NCI-H128 (cell line): ENCODE measurements at regions not wholly inside any gene's neighbourhood (a gene's known extent, or its start where the extent isn't known, plus 50 kb on each side); places are given as distances from the start of the nearest gene placed in this dataset.

Experiments
- DNase-seq: peaks from one replicate; lab custom pipeline; 2025; ENCODE audit not compliant: unreplicated experiment; lab: John Stamatoyannopoulos, UW

DNA sequence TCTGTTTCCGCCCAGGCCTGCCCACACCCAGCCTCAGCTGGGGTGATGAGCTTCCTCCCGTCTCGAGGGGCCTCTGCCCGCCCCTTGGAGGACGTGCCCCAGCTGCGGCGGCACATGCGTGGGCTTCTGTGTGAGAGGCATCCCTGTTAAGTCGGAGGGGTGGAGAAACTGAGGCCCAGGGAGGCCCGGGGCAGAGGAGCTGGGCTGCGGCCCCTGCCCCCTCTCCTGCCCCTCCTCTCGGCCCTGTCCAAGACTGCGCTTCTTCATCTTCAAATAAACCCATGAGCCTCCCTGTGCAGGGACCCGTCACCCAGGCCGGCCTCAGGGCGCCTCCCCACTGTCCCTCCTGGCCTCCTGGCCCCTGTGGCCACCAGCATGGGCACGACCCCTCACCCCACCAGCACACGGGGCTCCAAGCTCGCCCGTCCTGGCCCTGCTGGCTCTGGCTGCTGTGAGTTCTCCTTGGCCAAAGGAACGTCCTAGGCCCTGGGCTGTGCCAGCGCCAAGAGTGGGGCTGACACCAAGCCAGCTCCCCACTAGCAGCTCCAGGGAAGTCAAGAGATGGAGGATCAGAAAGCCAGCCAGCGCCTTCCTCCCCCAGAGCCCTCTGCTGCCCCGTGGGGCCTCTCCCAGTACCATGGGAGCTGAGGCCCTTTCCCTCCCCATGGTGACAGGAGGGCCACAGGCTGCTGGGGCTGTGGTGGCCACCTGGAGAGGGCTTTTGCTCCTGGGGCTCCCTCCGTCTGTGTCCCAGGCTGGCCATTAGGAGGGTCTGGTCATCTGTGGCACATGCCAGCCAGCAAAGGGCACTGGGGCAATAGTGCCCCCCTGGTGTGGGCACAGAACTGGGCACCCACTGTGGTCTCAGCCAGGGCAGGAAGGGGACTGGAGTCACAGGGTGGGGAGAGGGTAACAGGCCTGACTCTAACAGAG, 180.4 kb downstream of the KIF26A start:
- no peak for DNase-seq

DNA sequence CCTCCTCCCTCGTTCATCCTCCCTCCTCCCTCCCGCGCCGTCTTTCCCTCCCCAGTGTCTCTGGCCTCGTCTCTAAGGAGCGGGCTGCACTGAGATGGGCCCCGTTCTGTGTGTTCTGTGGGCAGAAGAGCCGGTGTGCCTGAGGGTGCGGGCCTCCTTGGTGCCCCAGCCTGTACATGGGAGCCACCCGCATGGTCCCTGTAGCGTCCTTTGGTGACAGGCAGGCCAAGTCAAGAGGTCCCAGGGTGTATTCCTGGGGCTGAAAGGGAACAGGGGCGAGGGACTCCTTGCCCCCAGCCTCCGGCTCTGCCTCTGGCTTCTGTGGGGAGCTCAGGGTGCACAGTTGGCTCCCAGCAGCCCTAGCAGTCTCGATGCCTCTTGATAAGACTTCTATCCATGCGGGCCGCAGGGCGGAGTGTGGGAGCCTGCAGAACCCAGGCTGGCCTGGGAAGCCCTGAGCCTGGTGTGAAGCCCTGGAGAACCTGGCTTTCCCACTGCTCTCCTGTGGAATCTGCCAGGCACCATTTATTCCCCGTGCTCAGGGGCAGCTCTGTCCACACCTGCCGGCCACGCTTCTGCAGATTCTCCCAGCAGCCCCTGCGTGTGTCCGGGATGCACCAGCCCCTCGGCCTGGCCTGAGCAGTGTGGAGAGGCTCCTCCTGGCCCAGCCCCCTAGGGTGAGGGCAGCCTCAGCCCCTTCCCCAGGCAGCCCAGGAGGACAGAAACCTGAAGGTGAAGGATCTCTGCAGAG, 181.3 kb downstream of the KIF26A start:
- DNase-seq: no peak

DNA sequence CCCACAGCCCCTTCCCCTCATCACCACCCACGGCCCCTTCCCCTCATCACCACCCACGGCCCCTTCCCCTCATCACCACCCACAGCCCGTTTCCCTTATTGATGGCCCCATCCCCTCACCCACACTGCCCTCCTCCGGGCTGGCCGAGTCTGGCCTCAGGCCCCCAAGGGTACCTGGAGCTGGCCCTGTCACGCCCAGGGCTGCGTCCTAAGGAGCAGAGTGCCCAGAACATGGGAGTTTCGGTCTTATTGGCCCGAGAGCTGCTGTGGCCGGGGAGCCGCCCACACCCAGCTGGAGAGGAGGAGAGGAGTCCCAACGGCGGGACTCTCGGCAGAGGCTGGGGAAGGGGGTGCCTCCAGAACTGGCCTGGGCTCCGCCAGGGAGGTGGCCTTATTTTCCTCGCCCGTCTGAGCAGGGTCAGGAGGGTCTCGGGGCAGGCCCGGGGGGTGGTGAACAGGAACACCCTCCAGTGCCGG, 182.3 kb downstream of the KIF26A start:
- no peak for DNase-seq

DNA sequence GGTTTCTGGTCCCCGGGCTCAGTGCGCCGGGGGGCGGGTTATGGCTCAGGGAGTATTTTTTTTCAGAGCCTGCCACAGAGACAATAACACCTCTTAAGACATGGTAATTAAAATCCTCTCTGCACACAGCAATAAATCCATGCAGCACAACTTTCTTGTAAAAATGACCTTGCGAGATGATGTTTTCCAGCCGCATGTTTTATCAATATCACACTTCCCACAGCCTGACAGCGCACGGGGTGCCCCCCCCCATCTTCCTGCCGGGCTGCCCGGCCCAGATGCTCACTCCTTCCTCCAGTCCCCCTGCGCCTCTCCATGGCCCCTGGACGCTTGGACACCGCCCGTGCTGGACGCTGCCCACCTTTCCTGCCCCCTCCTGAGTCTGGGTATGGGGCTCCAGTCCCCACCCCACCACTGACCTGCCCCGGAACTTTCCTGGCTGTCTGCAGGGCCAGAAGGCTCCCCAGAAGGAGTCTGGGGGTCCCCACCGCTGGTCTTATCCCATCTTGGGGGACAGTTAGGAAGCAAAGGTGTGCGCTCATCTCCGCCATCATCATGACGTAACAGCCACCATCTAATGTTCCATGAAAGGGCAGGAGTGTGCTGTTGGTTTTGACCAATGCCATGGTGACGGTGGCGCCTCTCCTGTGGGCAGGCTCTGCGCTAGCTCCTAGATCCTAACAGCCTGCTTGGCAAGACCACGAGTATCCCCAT, 182.9 kb downstream of the KIF26A start:
- no peak for DNase-seq

DNA sequence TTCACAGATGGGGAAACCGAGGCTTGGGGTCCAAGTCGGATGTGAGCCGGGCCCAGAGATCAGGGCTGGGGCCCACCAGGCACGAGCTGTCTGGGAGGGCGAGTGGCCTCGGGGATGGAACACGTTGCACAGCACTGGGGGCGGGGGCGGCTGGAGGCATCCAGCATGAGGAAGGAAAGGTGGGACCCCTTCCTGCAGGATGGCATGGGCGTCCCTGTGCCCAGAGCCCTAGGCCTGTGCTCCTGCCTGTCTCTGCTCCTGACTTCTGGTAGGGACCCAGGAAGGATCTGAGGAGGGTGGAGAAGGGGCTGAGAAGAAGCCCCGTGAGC, 183.4 kb downstream of the KIF26A start:
- no peak for DNase-seq

DNA sequence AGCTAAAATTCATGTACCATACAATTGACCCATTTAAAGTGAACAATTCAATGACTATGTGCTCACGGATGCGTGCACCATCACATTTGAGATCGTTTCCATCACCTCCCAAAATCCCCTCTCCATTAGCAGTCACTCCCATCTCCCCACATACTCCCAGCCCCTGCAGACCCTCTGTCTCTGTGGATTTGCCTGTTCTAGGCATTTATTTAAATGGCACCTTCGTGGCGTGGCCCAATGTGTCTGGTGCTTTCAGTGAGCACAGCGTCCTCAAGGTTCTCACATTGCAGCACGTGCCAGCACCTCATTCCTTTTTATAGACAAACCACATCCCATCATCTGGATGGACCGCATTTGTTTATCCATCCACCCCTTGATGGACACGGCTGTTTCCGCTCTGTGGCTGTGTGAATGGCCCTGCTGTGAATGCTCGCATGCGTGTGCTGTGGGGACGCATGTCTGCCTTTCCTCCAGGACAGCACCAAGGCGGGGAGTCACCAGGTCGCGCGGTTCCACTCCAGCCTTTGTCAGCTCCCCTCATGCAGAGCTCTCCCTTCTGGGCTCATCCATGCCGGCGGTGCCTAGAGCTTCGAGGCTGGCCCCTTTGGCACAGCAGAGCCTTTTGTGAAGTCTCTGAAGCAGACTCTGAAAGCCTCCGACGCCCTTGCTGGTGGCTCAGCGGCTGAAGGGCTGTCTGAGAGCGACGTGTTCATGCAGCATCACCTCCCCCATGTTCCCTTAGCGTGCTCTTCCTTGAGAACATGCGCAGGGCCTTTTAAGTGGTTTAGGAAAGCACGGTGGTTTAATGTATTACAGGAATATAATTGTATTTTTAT, 184.4 kb downstream of the KIF26A start:
- no peak for DNase-seq

DNA sequence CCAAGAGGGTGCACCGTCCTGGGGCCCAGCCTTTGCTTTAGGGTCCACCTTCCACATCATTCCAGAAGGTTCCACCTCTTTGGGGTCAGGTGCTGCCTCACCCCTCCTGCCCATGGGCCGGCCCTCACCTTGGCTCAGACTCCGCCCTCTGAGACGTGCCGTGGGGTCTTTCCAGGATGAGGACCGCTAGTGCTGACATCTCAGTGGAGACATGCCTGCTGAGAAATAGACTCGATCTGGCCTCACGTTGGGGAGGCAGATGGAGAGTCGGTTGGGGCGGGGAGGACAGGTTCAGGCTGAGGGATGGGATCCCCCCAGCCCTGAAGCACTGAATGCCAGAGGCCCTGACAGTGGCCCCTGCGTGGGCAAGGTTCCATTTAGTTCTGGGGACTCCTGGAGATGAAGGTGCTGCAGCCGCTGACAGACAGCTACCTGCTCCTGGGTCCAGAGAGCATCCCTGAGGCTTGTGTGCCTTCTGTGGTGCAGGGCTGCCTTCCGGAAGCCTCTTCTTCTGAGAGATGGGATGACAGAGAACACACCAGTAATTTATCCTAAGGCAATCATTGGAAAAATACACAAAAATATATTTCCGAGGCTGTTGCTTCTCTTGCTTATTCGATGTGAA, 185.3 kb downstream of the KIF26A start:
- DNase-seq: no peak

DNA sequence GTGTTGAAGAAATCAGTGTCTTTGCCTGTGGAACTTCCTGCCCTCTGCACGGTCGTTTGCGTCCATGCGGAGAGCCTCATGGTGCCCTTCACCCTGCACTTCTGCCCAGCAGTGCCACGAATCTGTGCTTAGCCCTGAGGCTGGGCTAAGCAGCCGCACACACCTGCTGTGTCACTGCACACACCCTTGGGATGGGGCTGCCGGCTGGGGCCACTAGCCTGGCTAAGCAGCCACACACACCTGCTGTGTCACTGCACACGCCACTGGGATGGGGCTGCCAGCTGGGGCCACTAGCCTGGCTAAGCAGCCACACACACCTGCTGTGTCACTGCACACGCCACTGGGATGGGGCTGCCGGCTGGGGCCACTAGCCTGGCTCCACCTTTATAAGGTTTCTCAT, 188.5 kb downstream of the KIF26A start:
- DNase-seq: no peak

DNA sequence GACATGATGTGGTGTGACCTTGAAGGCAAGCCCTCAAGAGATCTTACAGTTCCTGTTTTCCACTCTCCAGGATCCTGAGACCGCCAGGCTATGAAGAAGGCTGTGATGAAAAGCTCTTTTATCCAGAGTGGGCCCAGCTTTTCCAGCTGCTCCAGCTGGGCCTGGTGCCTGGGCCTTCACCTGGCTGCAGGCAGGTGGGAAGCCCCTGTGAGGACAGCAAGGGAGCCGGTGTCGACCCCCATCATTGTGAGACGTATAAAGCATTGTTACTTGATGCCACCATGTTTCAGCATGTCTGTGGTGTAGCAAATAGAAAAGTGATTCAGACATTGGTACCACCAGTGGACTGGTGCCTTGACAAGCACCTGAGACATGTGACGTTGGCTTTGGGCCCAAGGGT, 190.2 kb downstream of the KIF26A start:
- no peak for DNase-seq

DNA sequence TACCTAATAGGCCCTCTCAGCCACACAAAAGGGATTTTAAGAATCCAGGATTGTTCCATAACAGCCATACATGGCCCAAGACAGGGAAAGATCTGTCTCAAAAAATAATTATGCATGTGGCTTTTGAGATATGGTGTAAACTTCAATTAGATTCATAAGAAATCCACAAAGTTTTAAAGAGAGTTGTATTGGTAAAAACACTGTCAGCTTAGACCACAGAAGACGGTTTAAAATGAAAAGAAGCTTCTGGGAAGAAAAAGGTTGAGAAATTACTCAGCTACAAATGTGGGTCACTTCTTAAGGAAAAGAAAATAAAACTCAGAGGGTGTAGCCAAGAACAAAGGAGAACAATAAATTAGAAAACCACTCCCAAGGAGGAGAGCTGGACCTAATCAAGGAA, 191.4 kb downstream of the KIF26A start:
- DNase-seq: no peak

DNA sequence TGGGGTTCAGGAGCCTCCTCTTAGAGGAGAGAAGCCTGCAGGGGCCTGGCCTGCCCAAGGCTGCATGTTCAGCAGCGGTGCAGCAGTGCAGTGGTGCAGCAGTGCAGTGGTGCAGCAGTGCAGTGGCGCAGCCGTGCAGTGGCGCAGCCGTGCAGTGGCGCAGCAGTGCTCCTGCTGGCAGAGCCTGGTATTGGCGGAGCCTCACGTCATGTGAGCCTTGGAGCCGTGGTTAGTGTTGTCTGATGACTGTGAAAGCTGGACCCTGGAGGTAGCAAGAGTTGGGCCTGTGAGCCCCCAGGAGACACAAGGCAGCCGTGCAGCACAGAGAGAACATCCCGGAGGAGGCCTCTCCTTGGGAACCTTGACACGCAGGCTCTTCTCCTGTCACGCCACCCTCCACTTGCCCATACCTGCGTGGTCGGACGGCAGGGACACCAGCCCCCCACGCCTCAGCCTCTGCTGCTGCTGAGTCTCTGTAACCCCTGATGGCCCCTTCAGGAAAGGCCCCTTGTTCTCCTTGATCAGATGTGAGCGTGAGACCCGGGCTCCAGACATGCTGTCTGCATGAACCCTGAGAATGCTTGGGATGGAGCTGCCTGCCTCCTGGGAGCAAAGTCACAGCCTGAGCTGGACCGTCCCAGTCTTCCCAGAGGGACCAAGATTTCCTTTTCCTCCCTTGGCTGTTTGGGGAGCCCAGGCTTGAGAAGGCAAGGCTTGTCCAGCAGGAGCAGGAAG, 193.7 kb downstream of the KIF26A start:
- DNase-seq: no peak

DNA sequence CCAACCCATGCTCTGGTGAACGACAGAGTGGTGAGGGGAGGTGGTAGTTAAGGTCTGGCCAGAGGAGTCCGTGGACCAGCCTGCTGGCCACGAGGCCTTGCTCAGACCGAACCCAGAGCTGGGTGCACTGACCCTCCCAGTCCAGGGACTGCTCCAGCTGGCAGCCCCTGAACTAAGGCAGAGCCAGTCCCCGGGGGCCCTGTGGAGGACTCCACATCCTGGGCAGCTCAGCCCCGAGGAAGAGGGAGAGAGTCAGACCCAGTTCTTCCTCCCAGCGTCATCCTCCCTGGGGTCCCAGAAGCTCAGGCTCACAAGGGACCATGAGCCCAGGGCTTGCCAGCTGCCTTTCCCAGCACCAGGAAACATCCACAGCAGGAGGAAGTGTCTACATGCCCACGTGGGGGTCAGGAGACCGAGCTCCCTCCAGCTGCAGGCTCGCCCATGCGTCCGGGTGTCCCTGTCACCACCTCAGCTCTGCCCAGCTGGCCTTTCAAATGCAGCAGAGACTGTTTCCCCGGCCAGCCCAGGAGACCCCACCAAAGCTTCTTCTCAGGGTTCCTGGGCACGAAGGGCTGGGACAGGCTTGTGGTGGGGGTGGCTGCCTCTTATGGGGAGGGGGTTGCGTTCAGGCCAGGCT, 194.4 kb downstream of the KIF26A start:
- DNase-seq: no peak

DNA sequence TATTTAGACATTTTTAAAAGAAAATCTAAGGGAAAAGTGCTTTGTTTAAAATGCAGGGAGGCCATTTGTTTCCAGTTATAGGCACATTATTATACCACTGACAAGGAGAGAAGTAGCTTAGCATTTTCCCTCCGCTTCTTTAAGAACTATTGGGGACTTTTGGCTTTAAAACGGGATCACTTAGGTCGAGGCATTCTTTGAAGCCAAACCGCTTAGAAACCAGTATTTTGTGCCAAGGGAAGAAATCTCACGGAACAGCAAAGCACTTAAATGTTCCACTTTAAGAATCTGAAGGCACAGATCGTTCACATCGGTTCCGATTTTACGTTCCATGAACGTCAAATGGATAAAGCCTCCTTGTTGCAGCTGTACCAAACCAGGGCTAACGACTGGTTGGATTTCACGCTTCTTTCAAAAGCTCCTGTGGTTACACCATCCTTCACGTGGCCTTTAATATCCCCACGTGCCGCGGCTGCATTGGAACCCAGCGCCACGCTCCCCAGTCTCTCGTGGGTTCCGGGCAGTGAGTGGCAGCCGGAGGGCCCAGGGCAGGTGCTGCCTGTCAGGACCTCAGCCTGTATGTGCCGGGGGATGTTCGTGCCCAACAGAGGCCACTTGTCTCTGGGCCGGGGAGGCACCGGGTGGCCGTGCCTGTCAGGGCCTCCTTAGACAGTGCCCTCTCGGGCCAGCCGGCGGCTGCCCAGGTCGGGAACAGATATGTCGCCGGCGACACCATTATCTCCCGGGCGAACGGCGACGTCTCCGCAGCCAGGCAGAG, 195.4 kb downstream of the KIF26A start:
- DNase-seq: no peak

DNA sequence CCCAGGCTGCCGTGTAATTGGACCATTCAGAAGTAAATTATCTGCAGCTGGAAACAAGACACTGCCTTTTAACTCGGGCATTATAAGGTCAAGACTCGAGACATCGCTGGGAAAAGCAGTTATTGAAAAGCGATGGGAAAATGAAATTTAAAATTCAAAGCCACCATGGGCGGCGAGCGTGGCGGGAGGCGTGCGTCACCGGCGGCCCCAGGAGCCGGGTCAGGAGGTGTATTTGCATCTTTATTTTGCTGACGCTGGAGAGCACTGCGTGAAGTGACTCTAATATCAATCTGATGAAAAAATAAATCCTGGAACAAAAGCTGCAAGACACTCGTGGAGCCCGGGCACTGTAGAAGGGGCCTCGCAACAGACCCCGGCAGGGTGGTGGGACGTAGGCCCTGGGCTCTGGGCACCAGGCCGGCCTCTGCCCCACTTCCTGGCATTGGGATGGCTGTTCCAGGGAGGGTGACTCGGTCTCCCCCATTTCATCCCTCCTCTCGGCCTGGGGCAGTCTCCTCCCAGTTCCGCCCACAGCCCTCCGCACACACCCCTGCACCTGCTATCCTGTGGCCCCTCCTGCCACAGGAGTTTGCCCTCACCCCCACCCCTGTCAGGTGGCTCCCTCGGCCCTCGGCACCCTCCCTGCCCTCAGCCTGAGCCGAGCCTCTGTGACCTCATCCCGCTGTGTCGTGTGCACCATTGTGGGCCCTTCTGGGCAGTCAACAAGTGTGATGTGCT, 196.2 kb downstream of the KIF26A start:
- no peak for DNase-seq

DNA sequence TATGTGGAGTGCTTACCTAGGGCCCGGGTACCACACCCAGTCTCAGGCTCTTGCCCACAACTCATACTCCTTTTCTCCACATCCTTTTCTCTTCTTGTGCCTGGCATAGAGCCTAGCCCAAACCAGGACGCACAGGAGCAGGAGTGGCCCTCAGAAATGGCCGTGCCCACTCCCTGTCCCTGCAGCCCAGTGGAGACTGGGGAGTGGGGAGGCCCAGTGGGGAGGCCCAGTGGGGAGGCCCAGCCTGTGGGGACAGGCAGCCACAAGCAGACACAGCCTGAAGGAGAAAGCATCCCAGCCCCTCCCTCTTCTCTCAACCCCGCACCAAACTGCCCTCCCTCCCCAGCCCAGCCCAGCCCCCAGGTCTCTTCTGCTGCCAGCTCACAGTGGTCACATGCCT, 196.8 kb downstream of the KIF26A start:
- no peak for DNase-seq

DNA sequence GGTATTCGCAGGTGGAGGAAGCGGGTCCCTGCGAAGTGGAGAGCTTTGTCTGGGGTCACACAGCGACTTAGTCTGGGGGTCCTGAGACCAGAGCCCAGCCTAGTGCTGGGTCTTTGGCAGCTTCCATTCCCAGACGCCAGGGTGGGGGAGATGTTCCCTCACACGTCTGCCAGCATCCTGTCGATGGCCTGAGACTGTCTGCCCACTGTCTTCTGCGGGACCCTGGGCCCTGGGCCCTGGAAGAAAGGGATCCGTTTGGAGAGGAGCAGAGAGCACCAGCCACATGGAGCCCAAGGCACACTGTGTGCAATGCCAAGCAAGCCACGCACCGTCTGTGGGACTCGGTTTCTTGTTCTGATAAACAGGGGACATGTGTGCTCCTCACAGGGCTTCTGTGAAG, 197.2 kb downstream of the KIF26A start:
- DNase-seq: no peak

DNA sequence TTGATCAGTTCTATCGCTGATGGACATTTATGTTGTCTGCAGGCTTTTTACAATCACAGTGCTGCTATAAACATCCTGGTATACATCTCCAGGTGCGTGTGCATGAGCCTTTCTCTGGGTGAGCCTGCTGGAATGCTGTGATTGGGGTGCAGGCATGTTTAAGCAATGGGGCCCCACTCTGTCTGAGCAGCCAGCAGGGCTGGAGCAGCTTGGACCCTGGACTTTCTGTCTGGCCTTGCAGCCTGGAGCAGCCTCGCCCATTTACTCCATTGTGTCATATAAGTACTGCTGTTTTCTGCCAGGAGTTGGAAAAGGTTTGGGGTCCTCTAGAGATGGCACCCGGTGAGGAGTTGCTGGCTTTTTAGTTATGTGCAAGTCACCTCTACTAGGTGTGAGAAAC, 199.0 kb downstream of the KIF26A start:
- DNase-seq: no peak

DNA sequence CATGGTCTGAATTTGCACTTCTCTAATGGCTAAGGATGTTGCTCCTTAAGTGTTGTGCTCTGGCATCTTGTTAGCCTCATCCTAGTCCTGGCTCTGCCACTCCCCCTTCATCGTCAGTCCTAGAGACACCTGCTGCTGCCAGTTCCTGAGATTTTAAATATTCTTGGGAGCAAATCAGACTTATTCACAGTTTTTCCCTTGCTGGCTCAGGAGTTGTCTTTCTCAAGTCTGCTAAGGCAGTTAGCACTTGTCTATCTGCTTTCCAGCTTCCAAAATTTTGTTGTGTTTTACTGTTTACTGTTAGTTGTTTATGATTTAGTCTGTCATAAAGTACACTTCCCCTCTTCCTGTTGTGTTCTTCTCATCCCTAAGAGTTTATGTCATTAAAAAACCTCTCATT, 201.0 kb downstream of the KIF26A start:
- no peak for DNase-seq
